ENCODE measurements at regions not wholly inside any gene's neighbourhood (a gene's known extent, or its start where the extent isn't known, plus 50 kb on each side); places are given as distances from the start of the nearest gene placed in this dataset.

DNA sequence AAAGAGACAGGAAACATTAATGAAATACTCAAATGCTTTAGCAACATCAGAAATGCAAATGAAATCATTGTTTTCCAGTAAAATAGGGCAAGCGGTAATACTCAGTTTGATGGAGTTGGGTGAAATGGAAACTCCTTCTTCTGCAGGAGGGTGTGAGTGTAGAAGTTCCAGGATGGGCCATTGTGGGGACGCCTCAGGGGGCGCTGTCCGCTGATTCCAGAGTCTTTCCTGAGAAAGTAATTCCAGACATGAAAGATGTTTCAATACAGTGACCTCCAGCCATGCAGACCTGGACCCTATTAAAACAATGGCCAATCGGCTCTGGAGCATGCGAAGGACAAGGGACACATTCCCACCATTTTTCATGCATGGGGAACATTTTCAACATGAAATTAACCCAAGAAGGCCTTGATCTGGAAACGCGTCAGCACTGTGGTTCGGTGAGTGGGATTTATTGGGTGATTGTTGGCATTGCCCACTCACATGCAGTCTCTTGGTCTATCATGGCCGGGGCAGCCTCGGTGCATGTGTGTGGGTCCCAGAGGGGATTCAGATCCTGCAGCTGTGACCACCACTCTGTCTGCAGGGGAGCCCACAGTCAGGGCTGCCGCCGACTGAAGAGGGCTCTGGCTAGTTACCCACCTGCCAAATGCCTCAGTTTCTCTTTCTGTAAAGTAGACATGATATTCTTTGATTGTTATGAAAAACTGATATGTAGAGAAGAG, 132.6 kb upstream of the IRX4 start:
- Histone ChIP-seq H3K9me3 (ENCODE audit: control insufficient read depth in 2 of 2, low read length in 2 of 2) (no peaks in the 10 kb centered on the region), H3K27ac (ENCODE audit: low read depth in 2 of 2, low read length in 2 of 2) (no peak overlapping the region), H3K36me3 (ENCODE audit: control insufficient read depth in 2 of 2, insufficient read depth in 2 of 2, low read length in 2 of 2) (no peaks in the 10 kb centered on the region), H3K9ac (ENCODE audit: low read depth in 1 of 2, low read length in 2 of 2) (no peak overlapping the region), H3K4me1 (ENCODE audit: control insufficient read depth in 2 of 2, insufficient read depth in 2 of 2, low read length in 2 of 2) (no peaks in the 10 kb centered on the region), H3K4me3 (ENCODE audit: low read length in 2 of 2) (no peak overlapping the region), H3K27me3 (ENCODE audit: control insufficient read depth in 2 of 2, insufficient read depth in 2 of 2, low read length in 2 of 2) (no peaks in the 10 kb centered on the region)

GRCh38 chr5:2014058-2014610, 131.4 kb upstream of the IRX4 start:
- no peaks in the 10 kb centered on the region for H3K4me1 ChIP-seq (ENCODE audit: control insufficient read depth in 2 of 2, insufficient read depth in 2 of 2, low read length in 2 of 2)
- H3K9ac ChIP-seq (ENCODE audit: low read depth in 1 of 2, low read length in 2 of 2), result no peak overlapping the region
- no peak overlapping the region for H3K4me3 ChIP-seq (ENCODE audit: low read length in 2 of 2)
- no peak overlapping the region for H3K27ac ChIP-seq (ENCODE audit: low read depth in 2 of 2, low read length in 2 of 2)
- no peaks in the 10 kb centered on the region for H3K27me3 ChIP-seq (ENCODE audit: control insufficient read depth in 2 of 2, insufficient read depth in 2 of 2, low read length in 2 of 2)
- no peaks in the 10 kb centered on the region for H3K36me3 ChIP-seq (ENCODE audit: control insufficient read depth in 2 of 2, insufficient read depth in 2 of 2, low read length in 2 of 2)
- no peaks in the 10 kb centered on the region for H3K9me3 ChIP-seq (ENCODE audit: control insufficient read depth in 2 of 2, low read length in 2 of 2)

DNA sequence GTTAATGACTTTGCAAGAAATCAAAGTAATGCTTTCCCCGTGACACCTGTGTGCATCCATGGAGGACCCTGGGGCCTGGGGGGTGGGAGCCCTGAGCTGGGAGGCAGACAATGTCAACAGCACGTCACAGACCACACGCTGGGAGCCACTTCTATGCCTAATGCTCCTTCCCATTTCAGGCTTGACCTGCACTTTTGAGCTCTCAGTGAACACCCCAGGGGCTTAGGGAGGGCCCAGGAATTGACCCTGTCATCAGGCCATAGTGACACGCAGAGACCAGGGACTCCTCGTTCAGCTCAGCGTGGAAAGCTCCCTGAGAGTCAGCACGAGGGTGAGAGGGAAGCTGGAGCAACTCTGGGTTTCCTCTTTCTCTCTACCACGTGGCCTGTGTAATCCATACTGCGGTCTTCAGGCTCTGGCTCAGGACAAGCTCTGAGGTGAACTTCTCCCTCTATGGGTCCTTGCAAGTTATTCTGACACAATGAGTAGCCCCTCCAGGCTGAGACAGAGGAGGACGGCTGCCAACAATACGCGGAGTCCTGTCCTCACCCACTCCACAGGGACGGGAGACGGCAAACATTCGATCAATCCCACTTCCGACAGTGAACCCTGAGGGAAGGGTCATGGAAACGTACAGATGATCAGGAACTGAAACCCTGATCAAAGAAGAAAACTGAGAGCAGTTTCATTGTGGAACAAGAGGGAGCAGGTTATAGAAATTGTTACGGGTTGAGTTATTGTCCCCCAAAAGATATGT, 130.8 kb upstream of the IRX4 start:
- Histone ChIP-seq H3K27ac (ENCODE audit: low read depth in 2 of 2, low read length in 2 of 2) (no peak overlapping the region), H3K36me3 (ENCODE audit: control insufficient read depth in 2 of 2, insufficient read depth in 2 of 2, low read length in 2 of 2) (no peaks in the 10 kb centered on the region), H3K27me3 (ENCODE audit: control insufficient read depth in 2 of 2, insufficient read depth in 2 of 2, low read length in 2 of 2) (no peaks in the 10 kb centered on the region), H3K4me3 (ENCODE audit: low read length in 2 of 2) (no peak overlapping the region), H3K9ac (ENCODE audit: low read depth in 1 of 2, low read length in 2 of 2) (no peak overlapping the region), H3K4me1 (ENCODE audit: control insufficient read depth in 2 of 2, insufficient read depth in 2 of 2, low read length in 2 of 2) (no peaks in the 10 kb centered on the region), H3K9me3 (ENCODE audit: control insufficient read depth in 2 of 2, low read length in 2 of 2) (no peaks in the 10 kb centered on the region)

GRCh38 chr5:2012885-2013284, 130.2 kb upstream of the IRX4 start:
- H3K4me1 ChIP-seq (ENCODE audit: control insufficient read depth in 2 of 2, insufficient read depth in 2 of 2, low read length in 2 of 2), result no peaks in the 10 kb centered on the region
- no peaks in the 10 kb centered on the region for H3K36me3 ChIP-seq (ENCODE audit: control insufficient read depth in 2 of 2, insufficient read depth in 2 of 2, low read length in 2 of 2)
- no peaks in the 10 kb centered on the region for H3K27me3 ChIP-seq (ENCODE audit: control insufficient read depth in 2 of 2, insufficient read depth in 2 of 2, low read length in 2 of 2)
- H3K9ac ChIP-seq (ENCODE audit: low read depth in 1 of 2, low read length in 2 of 2), result no peak overlapping the region
- no peak overlapping the region for H3K4me3 ChIP-seq (ENCODE audit: low read length in 2 of 2)
- H3K27ac ChIP-seq (ENCODE audit: low read depth in 2 of 2, low read length in 2 of 2), result no peak overlapping the region
- H3K9me3 ChIP-seq (ENCODE audit: control insufficient read depth in 2 of 2, low read length in 2 of 2), result no peaks in the 10 kb centered on the region

DNA sequence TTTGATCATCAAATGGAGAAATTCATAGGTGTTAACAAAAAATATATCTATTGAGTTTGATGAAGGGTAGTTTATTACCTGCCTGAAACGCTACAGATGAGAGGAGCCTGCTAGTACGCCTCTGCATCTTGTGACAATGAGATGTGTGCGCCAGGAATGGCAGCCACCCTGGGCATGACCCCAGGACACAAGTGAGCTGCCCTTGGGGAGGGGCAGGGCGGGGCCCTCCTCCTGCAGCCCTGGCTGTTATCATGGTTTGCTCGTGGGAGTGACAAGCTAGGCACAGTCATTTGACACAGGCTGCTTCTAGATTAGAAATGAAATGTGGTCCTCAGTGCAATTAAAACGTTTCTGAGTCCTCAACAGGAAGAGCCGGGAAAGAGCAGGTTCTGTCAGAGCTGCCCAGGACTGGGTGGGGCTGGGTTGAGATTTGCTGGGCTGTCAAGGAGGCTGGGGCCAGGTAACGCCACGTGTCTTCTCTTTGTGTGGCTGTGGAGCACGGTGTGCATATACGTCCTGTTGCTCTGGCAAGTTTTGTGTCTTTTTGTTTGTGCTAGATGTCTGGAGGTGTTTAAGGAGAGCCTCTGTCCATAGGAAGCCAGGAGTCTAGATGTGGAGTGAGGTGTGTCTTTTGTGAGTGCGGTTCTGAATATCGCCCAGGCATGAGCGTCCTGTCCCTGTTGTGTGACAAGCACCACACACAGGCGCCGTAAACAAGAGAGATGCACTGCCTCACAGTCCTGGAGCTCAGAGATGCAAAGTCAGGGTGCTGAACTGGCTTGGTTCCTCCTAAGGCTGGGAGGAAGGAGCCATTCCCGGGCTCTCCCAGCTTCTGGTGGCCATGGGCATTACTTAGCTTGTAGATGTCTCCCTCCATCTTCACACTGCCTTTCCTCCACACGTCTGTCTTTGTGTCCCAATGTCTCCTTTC, 129.0 kb upstream of the IRX4 start:
- Histone ChIP-seq H3K27ac (ENCODE audit: low read depth in 2 of 2, low read length in 2 of 2) (no peak overlapping the region), H3K9me3 (ENCODE audit: control insufficient read depth in 2 of 2, low read length in 2 of 2) (no peaks in the 10 kb centered on the region), H3K4me3 (ENCODE audit: low read length in 2 of 2) (no peak overlapping the region), H3K4me1 (ENCODE audit: control insufficient read depth in 2 of 2, insufficient read depth in 2 of 2, low read length in 2 of 2) (no peaks in the 10 kb centered on the region), H3K9ac (ENCODE audit: low read depth in 1 of 2, low read length in 2 of 2) (no peak overlapping the region), H3K27me3 (ENCODE audit: control insufficient read depth in 2 of 2, insufficient read depth in 2 of 2, low read length in 2 of 2) (no peaks in the 10 kb centered on the region), H3K36me3 (ENCODE audit: control insufficient read depth in 2 of 2, insufficient read depth in 2 of 2, low read length in 2 of 2) (no peaks in the 10 kb centered on the region)

- Histone ChIP-seq H3K36me3 (ENCODE audit: control insufficient read depth in 2 of 2, insufficient read depth in 2 of 2, low read length in 2 of 2) (no peaks in the 10 kb centered on the region), H3K9me3 (ENCODE audit: control insufficient read depth in 2 of 2, low read length in 2 of 2) (no peaks in the 10 kb centered on the region), H3K4me1 (ENCODE audit: control insufficient read depth in 2 of 2, insufficient read depth in 2 of 2, low read length in 2 of 2) (no peaks in the 10 kb centered on the region), H3K9ac (ENCODE audit: low read depth in 1 of 2, low read length in 2 of 2) (no peak overlapping the region), H3K4me3 (ENCODE audit: low read length in 2 of 2) (no peak overlapping the region), H3K27me3 (ENCODE audit: control insufficient read depth in 2 of 2, insufficient read depth in 2 of 2, low read length in 2 of 2) (no peaks in the 10 kb centered on the region), H3K27ac (ENCODE audit: low read depth in 2 of 2, low read length in 2 of 2) (no peak overlapping the region)
Measured at GRCh38 chr5:2010940-2011339, 128.2 kb upstream of the IRX4 start.

DNA sequence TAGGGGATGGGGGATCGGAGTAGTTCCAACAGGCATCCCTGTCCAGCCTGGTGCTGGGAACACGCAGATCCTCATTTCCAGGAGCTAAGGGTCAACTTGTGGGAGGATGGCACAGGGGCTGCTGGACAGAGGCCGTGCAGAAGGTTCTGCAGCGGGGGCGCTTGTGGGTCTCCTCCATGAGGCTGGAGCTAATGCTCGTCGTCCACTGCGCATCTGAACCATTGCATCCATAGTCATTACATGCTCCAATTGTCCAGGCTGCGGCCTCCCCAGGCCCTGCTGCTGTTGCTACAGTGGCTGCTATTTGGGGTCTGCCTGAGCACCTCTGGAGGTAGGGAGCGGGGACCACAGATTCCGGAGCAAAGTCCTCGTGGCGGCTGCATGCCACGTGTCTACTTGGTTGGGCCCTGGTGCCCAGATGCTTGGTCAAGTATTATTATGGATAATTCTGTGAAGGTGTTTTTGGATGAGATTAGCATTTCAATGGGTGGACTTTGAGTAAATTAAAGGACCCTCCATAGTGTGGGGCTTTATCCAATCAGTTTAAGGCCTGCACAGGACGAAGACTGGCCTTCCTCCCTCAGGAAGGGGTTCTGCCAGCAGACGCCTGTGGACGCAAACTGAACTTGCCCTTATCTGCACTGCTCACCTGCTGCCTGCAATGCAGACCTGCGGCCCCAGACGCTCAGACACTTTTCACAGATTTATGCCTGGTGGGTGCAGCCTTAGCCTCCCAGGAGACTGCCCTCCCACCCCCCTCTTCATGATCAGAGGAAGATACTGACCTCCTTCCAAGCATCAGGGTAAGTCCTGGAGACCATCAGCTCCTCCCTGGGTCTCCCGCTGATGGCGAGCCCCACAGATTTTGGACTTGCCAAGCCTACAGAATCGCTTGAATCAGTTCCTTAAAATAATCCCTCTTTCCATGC, 127.5 kb upstream of the IRX4 start:
- Histone ChIP-seq H3K36me3 (ENCODE audit: control insufficient read depth in 2 of 2, insufficient read depth in 2 of 2, low read length in 2 of 2) (no peaks in the 10 kb centered on the region), H3K4me3 (ENCODE audit: low read length in 2 of 2) (no peak overlapping the region), H3K27ac (ENCODE audit: low read depth in 2 of 2, low read length in 2 of 2) (no peak overlapping the region), H3K4me1 (ENCODE audit: control insufficient read depth in 2 of 2, insufficient read depth in 2 of 2, low read length in 2 of 2) (no peaks in the 10 kb centered on the region), H3K9me3 (ENCODE audit: control insufficient read depth in 2 of 2, low read length in 2 of 2) (no peaks in the 10 kb centered on the region), H3K27me3 (ENCODE audit: control insufficient read depth in 2 of 2, insufficient read depth in 2 of 2, low read length in 2 of 2) (no peaks in the 10 kb centered on the region), H3K9ac (ENCODE audit: low read depth in 1 of 2, low read length in 2 of 2) (no peak overlapping the region)

GRCh38 chr5:2008851-2009629, 126.3 kb upstream of the IRX4 start:
- no peaks in the 10 kb centered on the region for H3K9me3 ChIP-seq (ENCODE audit: control insufficient read depth in 2 of 2, low read length in 2 of 2)
- no peak overlapping the region for H3K4me3 ChIP-seq (ENCODE audit: low read length in 2 of 2)
- H3K9ac ChIP-seq (ENCODE audit: low read depth in 1 of 2, low read length in 2 of 2), result no peak overlapping the region
- no peaks in the 10 kb centered on the region for H3K27me3 ChIP-seq (ENCODE audit: control insufficient read depth in 2 of 2, insufficient read depth in 2 of 2, low read length in 2 of 2)
- no peak overlapping the region for H3K27ac ChIP-seq (ENCODE audit: low read depth in 2 of 2, low read length in 2 of 2)
- no peaks in the 10 kb centered on the region for H3K4me1 ChIP-seq (ENCODE audit: control insufficient read depth in 2 of 2, insufficient read depth in 2 of 2, low read length in 2 of 2)
- H3K36me3 ChIP-seq (ENCODE audit: control insufficient read depth in 2 of 2, insufficient read depth in 2 of 2, low read length in 2 of 2), result no peaks in the 10 kb centered on the region

Measured in mucosa of rectum (tissue), 2 donors.